ENCODE measurements at regions not wholly inside any gene's neighbourhood (a gene's known extent, or its start where the extent isn't known, plus 50 kb on each side); places are given as distances from the start of the nearest gene placed in this dataset.

GRCh38 chr6:44059359-44060346, 67.6 kb downstream of the MRPL14 start:
- TF ChIP-seq CTCF (IDR thresholded peaks at IDR 0.05) (no peak), POLR2A (IDR thresholded peaks at IDR 0.05) (no peak)
